Gastroesophageal sphincter (tissue), 4 donors: ENCODE measurements at regions not wholly inside any gene's neighbourhood (a gene's known extent, or its start where the extent isn't known, plus 50 kb on each side); places are given as distances from the start of the nearest gene placed in this dataset.

ENCODE experiments used
- ATAC-seq: fragments of 150-250 bp; one replicate; pipeline ENCODE4 v1.9.1; 2016; ENCODE audit warnings: mild to moderate bottlenecking, moderate library complexity
- H3K27ac ChIP-seq, 4 donors: fragments of 200-600 bp; sonication (generic) in 3 of 4; 1 replicate in 3 of 4; 2 replicates in 1 of 4; pipeline ENCODE4 v1.5.1; 2016 to 2019
- H3K27me3 ChIP-seq: fragments of 200-600 bp; sonication (generic); one replicate; pipeline ENCODE4 v1.5.1; 2019
- H3K36me3 ChIP-seq, 2 donors: fragments of 200-600 bp; sonication (generic); one replicate each; pipeline ENCODE4 v1.5.1; 2019; ENCODE audit warnings: control low read depth in 1 of 2
- H3K4me1 ChIP-seq, 3 donors: fragments of 200-600 bp; sonication (generic); 1 replicate in 2 of 3; 2 replicates in 1 of 3; pipeline ENCODE4 v1.5.1; 2016 to 2019; ENCODE audit warnings: control low read depth in 2 of 3
- H3K4me3 ChIP-seq, 2 donors: fragments of 200-600 bp; sonication (generic); one replicate each; pipeline ENCODE4 v1.5.1; 2019; ENCODE audit warnings: mild to moderate bottlenecking in 1 of 2, moderate library complexity in 1 of 2
- H3K9me3 ChIP-seq, 3 donors: fragments of 200-600 bp; sonication (generic); one replicate each; pipeline ENCODE4 v1.5.1; 2017 to 2019; ENCODE audit warnings: control low read depth in 2 of 3
- EP300 ChIP-seq: sonication (generic); formaldehyde crosslinking; IDR thresholded peaks from one replicate; pipeline ENCODE4 v1.6.1; 2017; ENCODE audit warnings: antibody characterized with exemption, mild to moderate bottlenecking
- POLR2A ChIP-seq, 2 donors: fragments of 450-650 bp; IDR thresholded peaks; one replicate each; pipeline ENCODE4 v1.6.1; 2017; ENCODE audit warnings: antibody characterized with exemption in 2 of 2, mild to moderate bottlenecking in 2 of 2, moderate library complexity in 1 of 2
- POLR2AphosphoS5 ChIP-seq: sonication (generic); formaldehyde crosslinking; IDR thresholded peaks from one replicate; pipeline ENCODE4 v1.6.1; 2017; ENCODE audit warnings: antibody characterized with exemption
- WGBS, 2 donors: methylation state at CpG; one replicate each; pipeline ENCODE4 v1.1.5; 2018; ENCODE audit warnings: low coverage in 1 of 2; 5-methylcytosine and 5-hydroxymethylcytosine counted together
- TF ChIP-seq, protein P1 (sequence below), 4 experiments: fragments of 200-600 bp in 2 of 4; fragments of 450-650 bp in 2 of 4; sonication (generic) in 1 of 4; IDR thresholded peaks; one replicate each; pipeline ENCODE4 v1.5.1; 2017 to 2019; ENCODE audit warnings: antibody characterized with exemption in 4 of 4, mild to moderate bottlenecking in 2 of 4, moderate library complexity in 2 of 4

DNA sequence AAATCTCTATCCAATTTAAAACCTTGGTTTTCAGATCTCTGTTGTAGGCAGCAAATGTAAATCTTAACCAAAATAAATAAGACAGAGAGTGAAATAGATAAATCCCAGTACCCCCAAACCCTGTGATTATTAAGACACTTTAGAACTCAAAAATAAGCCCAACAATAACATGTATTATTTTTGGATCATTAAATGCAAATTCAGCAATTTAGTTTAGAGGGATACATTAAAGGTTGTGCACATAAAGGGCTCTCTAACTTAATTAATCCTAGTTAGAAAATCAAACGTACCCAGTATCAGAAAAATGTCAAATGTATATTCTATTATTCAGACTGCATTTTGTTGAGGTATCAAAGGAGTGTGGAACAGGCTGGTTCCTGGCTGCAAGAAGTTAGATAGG lies 416.8 kb downstream of the SLC16A7 start:
- WGBS, 2 donors, result 0 to 29% methylated on average over 1 of the region's 1 CpG
- H3K36me3 ChIP-seq, result no peaks in the 10 kb centered on the region
- no peak overlapping the region for H3K27ac ChIP-seq
- TF ChIP-seq EP300, result no peak
- no peak for TF ChIP-seq POLR2A (IDR thresholded peaks at IDR 0.05)
- TF ChIP-seq, protein P1, sequence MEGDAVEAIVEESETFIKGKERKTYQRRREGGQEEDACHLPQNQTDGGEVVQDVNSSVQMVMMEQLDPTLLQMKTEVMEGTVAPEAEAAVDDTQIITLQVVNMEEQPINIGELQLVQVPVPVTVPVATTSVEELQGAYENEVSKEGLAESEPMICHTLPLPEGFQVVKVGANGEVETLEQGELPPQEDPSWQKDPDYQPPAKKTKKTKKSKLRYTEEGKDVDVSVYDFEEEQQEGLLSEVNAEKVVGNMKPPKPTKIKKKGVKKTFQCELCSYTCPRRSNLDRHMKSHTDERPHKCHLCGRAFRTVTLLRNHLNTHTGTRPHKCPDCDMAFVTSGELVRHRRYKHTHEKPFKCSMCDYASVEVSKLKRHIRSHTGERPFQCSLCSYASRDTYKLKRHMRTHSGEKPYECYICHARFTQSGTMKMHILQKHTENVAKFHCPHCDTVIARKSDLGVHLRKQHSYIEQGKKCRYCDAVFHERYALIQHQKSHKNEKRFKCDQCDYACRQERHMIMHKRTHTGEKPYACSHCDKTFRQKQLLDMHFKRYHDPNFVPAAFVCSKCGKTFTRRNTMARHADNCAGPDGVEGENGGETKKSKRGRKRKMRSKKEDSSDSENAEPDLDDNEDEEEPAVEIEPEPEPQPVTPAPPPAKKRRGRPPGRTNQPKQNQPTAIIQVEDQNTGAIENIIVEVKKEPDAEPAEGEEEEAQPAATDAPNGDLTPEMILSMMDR (IDR thresholded peaks at IDR 0.05), result no peak
- TF ChIP-seq POLR2AphosphoS5, result no peak
- no peaks in the 10 kb centered on the region for H3K9me3 ChIP-seq
- H3K4me3 ChIP-seq, result no peak overlapping the region
- no peak for ATAC-seq
- H3K4me1 ChIP-seq, result no peaks in the 10 kb centered on the region
- no peaks in the 10 kb centered on the region for H3K27me3 ChIP-seq

DNA sequence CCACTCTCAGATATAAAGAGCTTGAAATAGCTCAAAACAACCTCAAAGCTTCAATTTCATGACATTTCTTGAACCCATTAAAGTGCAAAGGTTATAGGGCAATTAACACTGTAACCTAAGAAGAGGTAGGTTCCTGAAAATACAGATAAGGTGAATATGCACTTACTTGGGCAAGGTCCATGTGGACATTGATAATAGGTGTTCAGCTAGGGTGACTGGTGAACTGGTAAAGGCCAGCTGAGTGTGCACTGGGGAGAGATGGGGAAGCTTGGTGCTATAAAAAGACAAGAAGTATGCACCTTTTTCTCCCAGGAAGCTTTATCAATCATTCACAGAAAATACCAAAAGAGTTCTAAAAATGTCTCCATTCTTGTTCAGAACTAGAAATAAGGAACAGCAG lies 418.6 kb downstream of the SLC16A7 start:
- TF ChIP-seq, protein P1 (IDR thresholded peaks at IDR 0.05), result no peak
- TF ChIP-seq EP300 (no peak), POLR2AphosphoS5 (no peak), POLR2A (IDR thresholded peaks at IDR 0.05) (no peak)
- H3K4me1 ChIP-seq, result no peaks in the 10 kb centered on the region
- H3K4me3 ChIP-seq, result no peak overlapping the region
- no peaks in the 10 kb centered on the region for H3K27me3 ChIP-seq
- ATAC-seq, result no peak
- no peak overlapping the region for H3K27ac ChIP-seq
- no peaks in the 10 kb centered on the region for H3K36me3 ChIP-seq
- no peaks in the 10 kb centered on the region for H3K9me3 ChIP-seq

DNA sequence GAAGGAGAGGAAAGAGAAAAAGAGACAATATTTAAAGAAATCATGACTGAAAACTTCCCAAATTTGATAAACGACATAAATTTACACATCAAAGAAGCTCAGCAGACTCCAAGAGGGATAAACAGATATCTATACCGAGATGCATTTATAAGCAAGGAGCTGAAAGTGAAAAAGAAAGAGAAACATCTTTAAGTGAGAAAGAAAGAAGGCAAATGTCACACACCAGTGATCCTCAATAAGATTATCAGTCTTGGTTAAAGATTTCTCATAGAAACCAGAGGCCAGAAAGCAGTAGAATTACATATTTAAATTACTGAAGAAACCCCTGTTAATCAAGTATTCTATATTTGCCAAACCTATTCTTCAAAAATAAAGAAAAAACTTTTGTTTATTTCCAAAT lies 424.2 kb downstream of the SLC16A7 start:
- H3K27me3 ChIP-seq, result no peaks in the 10 kb centered on the region
- 65% methylated on average over 2 of the region's 2 CpGs; no CpG with 5 or more reads in 1 of the 2 donors for WGBS, 2 donors
- ATAC-seq, result no peak
- no peaks in the 10 kb centered on the region for H3K4me1 ChIP-seq
- no peaks in the 10 kb centered on the region for H3K9me3 ChIP-seq
- no peak overlapping the region for H3K4me3 ChIP-seq
- H3K36me3 ChIP-seq, result no peaks in the 10 kb centered on the region
- H3K27ac ChIP-seq, result no peak overlapping the region
- TF ChIP-seq, protein P1 (IDR thresholded peaks at IDR 0.05), result no peak
- no peak for TF ChIP-seq POLR2A (IDR thresholded peaks at IDR 0.05)
- no peak for TF ChIP-seq POLR2AphosphoS5
- TF ChIP-seq EP300, result no peak

DNA sequence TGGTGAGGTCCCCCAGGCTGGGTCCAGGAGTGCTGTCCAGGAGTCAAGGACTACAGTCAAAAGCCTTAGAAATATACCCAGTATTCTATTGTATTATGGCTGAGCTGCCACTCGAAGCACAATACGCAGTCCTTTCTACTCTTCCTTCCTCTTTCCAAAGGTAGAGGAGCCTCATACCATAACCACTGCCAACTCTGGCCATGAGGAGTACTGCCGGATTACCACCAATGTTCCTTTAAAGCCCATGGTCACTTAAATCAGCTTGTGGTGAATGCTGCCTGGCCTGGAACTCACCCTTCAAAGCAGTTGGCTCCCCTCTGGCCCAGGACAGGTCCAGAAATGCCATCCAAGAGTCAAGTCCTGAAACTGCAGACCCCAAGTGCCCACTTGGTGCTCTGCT lies 425.4 kb downstream of the SLC16A7 start:
- H3K4me3 ChIP-seq, result no peak overlapping the region
- no peak for ATAC-seq
- H3K4me1 ChIP-seq, result no peaks in the 10 kb centered on the region
- WGBS, 2 donors, result 94 to 100% methylated on average over 2 to 3 of the region's 3 CpGs
- H3K36me3 ChIP-seq, result no peaks in the 10 kb centered on the region
- no peaks in the 10 kb centered on the region for H3K27me3 ChIP-seq
- TF ChIP-seq, protein P1 (IDR thresholded peaks at IDR 0.05), result no peak
- TF ChIP-seq POLR2AphosphoS5 (no peak), POLR2A (IDR thresholded peaks at IDR 0.05) (no peak), EP300 (no peak)
- H3K27ac ChIP-seq, result no peak overlapping the region
- no peaks in the 10 kb centered on the region for H3K9me3 ChIP-seq

DNA sequence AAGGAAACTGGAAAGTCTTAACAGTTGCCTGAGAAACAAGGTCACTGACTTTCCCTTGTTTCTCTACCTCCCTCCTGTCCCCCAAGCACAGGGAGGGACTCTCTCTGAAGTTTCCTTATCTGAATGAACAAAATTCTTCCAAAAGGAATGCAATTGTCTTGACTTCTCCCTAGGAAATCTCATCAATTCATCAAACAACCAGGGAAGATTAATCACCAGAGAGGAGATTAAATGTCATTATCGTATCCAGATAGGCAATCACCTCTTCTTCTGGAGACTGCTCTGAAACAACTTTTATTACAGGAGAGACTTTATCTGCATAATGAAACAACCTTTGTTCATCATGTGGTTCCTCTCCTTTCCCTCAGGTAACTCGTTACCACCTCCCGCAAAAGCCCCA lies 431.4 kb downstream of the SLC16A7 start:
- Histone ChIP-seq H3K9me3 (no peaks in the 10 kb centered on the region), H3K4me3 (no peak overlapping the region), H3K4me1 (no peaks in the 10 kb centered on the region), H3K36me3 (no peaks in the 10 kb centered on the region), H3K27me3 (no peaks in the 10 kb centered on the region), H3K27ac (no peak overlapping the region)
- no peak for TF ChIP-seq POLR2A (IDR thresholded peaks at IDR 0.05)
- TF ChIP-seq EP300, result no peak
- TF ChIP-seq POLR2AphosphoS5, result no peak
- TF ChIP-seq, protein P1 (IDR thresholded peaks at IDR 0.05), result no peak
- WGBS, 2 donors, result 67 to 92% methylated on average over 3 of the region's 3 CpGs
- ATAC-seq, result no peak
